GM18873 (cell line): ENCODE measurements at regions not wholly inside any gene's neighbourhood (a gene's known extent, or its start where the extent isn't known, plus 50 kb on each side); places are given as distances from the start of the nearest gene placed in this dataset.
A peak's percentile ranks its signal among the peaks of the same experiment; 100 is the strongest.
"Not testable (repeated sequence)": the region's sequence is repeated elsewhere in the genome, so short reads cannot be mapped to it uniquely, and the experiment has no call there.

Experiments
- ATAC-seq: cut with Tn5 transposase; IDR thresholded peaks from one replicate; pipeline ENCODE4 v1.9.1; 2021; ENCODE audit warnings: mild to moderate bottlenecking, moderate library complexity, moderate number of reproducible peaks; ENCODE audit not compliant: unreplicated experiment, low FRiP score

- ATAC-seq: no peak
Observed at GRCh38 chr13:57899096-57899495, 267.6 kb downstream of the PCDH17 start.

GRCh38 chr13:57909833-57910232, 278.3 kb downstream of the PCDH17 start:
- ATAC-seq: not testable (repeated sequence)

- ATAC-seq: no peak
Observed at GRCh38 chr13:57918086-57918485, 286.5 kb downstream of the PCDH17 start.

- no peak for ATAC-seq
Observed at GRCh38 chr13:57918913-57919312, 287.4 kb downstream of the PCDH17 start.

- no peak for ATAC-seq
Observed at GRCh38 chr13:57925250-57925649, 293.7 kb downstream of the PCDH17 start.

- ATAC-seq: no peak
Observed at GRCh38 chr13:57925751-57926150, 294.2 kb downstream of the PCDH17 start.

GRCh38 chr13:57932061-57932460, 300.5 kb downstream of the PCDH17 start:
- ATAC-seq: no peak

- no peak for ATAC-seq
Observed at GRCh38 chr13:57933606-57934005, 302.1 kb downstream of the PCDH17 start.

- ATAC-seq: no peak
Observed at GRCh38 chr13:57935965-57936364, 304.4 kb downstream of the PCDH17 start.

- ATAC-seq: peak; percentile 87
Observed at GRCh38 chr13:57946361-57946760, 314.8 kb downstream of the PCDH17 start.

- ATAC-seq: no peak
Observed at GRCh38 chr13:57948884-57949283, 317.3 kb downstream of the PCDH17 start.

- ATAC-seq: no peak
Observed at GRCh38 chr13:57969951-57970350, 338.4 kb downstream of the PCDH17 start.

GRCh38 chr13:57970404-57970803, 338.9 kb downstream of the PCDH17 start:
- no peak for ATAC-seq

- ATAC-seq: no peak
Observed at GRCh38 chr13:57982782-57983181, 351.2 kb downstream of the PCDH17 start.

- ATAC-seq: no peak
Observed at GRCh38 chr13:57988276-57988675, 356.7 kb downstream of the PCDH17 start.

GRCh38 chr13:57991041-57991440, 359.5 kb downstream of the PCDH17 start:
- no peak for ATAC-seq

- ATAC-seq: no peak
Observed at GRCh38 chr13:57992416-57992815, 360.9 kb downstream of the PCDH17 start.

GRCh38 chr13:57996717-57997116, 365.2 kb downstream of the PCDH17 start:
- no peak for ATAC-seq

- no peak for ATAC-seq
Observed at GRCh38 chr13:58004751-58005150, 373.2 kb downstream of the PCDH17 start.

- no peak for ATAC-seq
Observed at GRCh38 chr13:58018020-58018419, 386.5 kb downstream of the PCDH17 start.

GRCh38 chr13:58018865-58019264, 387.3 kb downstream of the PCDH17 start:
- no peak for ATAC-seq

GRCh38 chr13:58024103-58024502, 392.6 kb downstream of the PCDH17 start:
- no peak for ATAC-seq

- no peak for ATAC-seq
Observed at GRCh38 chr13:58025821-58026220, 394.3 kb downstream of the PCDH17 start.
